Cardiac septum (tissue), 1 donor: ENCODE measurements at regions not wholly inside any gene's neighbourhood (a gene's known extent, or its start where the extent isn't known, plus 50 kb on each side); places are given as distances from the start of the nearest gene placed in this dataset.

ENCODE experiments used
- DNase-seq: peaks from one replicate; pipeline ENCODE4 v3.0.0-alpha.2; 2020; ENCODE audit warnings: low spot score
- intact Hi-C: fragments of 100-400 bp; cut with DNase I; formaldehyde crosslinking; loops from one replicate; pipeline ENCODE4 v1.14.0; 2022
- donor health status: DM: no; HTN: no; CAD: no.

DNA sequence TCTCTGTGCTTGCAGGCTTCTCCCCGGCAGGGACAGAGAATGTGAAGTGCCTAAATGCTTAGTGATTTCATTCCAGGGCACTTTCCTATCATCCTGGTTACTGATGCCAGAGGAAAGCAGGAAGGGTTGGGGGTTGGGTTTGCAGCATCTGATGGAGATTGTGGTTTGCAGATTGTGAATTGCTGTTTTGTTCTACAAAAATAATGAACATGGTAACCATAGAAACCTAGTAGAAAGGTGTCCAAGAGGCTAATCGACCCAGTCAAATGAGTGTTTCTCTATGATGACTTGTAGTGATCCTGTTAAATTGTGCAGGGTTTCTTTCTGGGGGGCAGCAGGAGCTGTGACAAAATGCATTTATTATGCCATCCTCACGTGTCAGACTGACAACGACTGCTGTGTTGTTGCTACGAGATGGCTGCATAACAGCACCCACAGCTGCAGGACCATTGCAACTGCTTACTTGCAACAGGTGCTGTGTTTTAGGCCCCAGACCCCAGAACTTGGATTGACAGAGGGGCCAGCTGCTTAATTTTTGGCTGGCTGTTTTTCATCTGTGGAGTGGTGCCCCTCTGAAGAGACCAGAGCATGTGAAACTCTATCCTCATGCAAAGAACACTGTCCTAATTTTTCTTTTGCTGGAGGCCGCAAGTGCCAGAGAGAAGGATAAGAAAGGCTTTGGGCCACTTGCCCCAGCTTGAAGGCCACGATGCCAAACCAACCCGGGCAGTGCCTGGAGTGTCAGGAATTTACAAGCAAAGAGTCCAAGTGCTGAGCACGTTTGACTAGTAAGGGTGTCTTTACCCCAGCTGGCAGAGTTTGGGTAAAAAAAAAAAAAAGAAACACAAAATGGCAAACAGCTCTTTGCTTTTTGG is 397.8 kb downstream of the GADD45G start:
- DNase-seq = no peak
- intact Hi-C loops = loop anchor here (5.0 kb wide), 1 partner anchor 130 kb away; no protein-coding TSS in a partner anchor

DNA sequence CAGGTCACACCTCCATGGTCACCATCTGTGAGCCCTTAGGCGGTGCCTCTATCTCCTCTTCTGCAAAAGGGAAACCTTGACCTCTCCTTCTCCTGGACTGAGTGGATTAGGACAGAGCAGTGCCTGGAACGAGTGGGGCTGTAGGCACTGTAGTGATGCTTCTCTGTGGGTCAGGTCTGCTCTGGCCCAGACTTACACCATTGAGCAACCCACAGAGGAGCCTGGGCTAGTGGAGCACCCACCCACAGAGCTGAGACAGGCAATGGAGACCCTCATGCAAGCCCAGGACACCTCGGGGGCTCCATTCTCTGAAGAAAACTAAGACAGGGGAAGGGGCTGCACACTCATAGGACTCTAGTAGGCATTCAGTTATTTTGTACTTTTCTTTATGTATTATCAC is 400.6 kb downstream of the GADD45G start:
- peak; percentile 27 for DNase-seq
- intact Hi-C loops = no loop called here

DNA sequence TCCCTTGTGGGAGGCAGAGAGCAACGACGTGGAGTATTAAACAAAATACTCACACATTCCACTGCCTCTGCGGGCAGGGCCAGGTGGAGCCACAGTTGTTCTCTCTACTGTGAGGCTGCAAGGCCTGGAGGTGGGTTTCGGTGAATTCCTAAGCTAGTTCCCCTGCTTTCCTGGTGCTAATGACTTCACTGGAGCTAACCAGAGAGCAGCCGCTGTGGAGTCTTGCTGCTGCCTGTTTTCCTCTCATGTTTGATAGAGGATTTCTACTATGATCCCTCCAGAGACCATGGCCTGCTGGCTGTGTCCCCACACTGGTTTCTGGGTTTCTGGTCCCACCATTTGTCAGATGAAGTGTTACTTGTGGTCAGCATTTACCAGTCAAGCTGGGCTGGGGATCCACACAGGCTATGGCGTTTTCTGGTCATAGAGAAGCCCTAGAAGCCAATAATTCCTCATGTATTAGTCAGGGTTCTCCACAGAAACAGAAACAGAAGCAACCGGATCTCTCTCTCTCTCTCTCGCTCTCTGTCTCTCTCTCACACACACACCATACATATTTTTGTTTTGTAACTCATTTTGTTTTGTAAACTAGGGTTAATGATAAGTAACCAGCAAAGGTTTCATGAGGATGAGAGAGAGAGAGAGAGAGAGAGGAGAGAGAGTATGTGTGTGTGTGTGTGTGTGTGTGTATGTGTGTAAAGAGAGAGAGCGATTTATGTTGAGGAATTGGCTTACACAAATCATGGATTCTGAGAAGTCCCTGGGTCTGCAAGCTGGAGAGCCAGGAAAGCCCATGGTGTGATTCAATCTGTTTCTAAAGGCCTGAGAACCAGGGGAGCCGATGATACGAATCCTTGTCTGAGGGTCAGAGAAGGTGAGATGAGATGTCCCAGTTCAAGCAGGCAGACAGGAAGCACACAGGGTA is 403.0 kb downstream of the GADD45G start:
- DNase-seq = no peak
- intact Hi-C loops = no loop called here

DNA sequence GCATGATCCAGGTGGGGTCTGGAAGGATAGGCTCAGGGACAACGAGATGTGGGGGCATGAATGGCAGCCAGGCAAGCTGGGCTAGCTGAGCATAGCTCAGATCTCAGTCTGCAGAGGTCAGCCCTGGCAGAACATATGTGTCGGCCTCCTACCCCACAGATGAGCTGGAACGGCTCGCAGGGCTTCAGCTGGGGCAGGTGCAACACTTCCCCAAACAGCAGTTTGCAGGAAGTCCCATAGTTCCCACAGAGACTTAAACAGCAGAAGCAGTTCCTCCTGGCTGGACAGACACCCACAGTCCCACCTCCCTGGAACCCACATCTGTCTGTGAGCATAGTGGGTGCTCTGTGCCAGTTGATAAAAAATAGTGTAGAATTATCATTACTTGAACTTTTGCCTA is 404.6 kb downstream of the GADD45G start:
- DNase-seq = peak; percentile 82
- intact Hi-C loops = no loop called here

DNA sequence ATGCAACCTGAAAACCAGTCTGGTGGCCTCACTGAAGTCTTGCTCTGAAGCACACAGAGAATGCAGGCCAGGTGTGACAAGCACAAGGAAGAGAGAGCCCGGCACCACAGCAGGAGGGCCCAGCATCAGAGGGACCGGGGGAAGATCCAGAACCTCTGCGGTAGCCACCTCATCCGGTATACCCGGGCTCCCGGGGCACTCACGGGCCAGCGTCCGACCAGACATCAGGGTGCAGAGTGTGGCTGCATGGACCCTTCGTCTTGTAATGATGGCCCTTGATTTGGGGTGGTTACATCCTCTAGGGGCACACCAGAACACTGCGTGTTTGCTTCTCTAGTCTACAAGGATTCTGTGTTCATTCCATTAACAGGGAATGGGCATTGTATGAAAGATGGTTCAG is 406.0 kb downstream of the GADD45G start:
- DNase-seq = peak; percentile 39
- intact Hi-C loops = no loop called here

DNA sequence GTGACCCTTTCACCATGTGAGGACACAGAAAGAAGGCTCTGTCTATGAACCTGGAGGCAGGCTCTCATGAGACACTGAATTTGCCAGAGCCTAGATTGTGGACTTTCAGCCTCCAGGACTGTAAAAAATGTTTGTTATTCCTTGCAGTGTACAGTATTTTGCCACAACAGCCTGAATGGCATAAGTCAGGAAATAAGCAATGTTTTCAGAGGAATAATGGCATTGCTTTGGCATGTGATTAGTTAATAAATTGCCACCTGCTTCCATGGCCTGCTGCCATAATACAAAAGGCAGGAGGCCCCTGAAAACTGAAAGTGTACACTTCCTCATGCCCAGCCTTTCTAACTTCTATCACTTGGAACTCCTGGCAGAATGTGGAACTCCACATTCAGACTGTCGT is 408.1 kb downstream of the GADD45G start:
- DNase-seq = peak; percentile 12
- intact Hi-C loops = no loop called here

DNA sequence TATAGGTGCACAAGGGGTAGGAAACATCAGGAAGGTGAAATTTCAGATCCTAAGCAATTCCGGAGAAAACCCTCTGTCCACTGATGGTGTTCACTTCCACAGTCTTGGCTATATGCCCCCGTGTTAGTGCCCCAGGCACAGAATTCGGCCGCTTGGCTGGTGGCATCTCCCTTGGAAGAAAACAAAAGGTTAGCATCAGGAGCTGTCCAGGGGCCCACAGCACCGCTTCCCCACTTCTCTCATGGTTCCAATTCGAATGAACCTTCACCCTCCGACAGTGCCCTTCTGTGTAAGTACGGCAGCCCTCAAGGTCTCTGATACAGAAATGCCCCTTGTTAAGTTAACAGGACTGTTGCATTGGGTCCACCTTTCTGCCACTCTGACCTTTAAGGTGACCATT is 409.0 kb downstream of the GADD45G start:
- DNase-seq = peak; percentile 70
- intact Hi-C loops = no loop called here

DNA sequence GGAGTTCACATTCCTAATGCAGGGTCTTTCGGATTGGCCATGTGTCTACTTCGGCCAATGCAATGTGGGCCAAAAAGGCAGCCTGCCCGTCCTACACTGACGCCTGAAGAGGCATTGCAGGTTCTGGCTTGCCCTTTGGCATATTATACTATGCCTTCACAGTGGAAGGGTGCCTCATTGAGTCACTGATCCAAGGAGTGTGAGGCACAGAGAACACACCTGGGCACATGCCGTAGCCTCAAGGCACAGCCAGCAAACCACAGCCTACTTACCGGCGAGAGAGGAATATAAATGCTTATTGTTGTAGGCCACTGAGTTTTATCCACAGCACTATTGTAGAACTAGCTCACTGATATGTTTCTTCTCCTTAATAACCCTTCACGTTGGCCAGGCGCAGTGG is 409.6 kb downstream of the GADD45G start:
- intact Hi-C loops = no loop called here
- peak; percentile 6 for DNase-seq

DNA sequence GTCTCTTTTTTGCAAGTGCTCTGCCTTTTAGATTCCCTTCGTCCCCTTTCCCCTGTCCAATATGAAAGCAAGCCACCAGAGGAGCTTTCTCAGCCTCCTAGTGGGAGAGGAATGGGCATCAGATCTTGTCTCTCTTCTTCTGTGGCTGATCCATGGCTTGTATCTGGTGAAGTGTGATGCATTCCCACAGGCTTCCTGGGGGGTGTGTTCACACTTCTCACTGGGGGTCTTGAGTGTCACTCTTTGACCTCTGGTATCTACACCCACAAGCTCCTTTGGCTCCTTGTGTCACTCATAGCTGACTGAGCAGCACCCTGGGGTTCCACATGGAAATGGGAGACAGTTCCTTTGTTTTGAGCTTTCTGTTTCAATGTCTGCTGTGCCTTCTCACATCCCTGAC is 411.5 kb downstream of the GADD45G start:
- intact Hi-C loops = no loop called here
- DNase-seq = peak; percentile 26

DNA sequence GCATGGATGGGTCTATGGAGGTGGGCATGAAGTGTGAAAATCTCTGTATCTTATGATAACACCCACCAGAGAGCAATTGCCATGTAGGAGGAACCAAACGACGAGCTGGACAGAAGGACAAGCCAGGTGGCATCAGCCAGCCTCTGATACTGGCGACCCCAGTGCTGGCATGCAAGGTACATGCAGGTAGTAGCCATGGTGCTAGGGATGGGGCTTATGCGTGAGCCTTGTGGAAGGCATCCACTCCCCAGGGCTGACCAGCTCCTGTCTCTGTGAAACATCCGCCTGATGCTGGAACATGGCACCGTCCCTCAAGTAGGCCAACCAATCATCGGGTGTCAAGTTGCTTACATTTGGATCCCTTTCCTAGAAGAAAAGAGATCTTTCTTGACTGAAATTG is 412.9 kb downstream of the GADD45G start:
- intact Hi-C loops = no loop called here
- DNase-seq = peak; percentile 39

DNA sequence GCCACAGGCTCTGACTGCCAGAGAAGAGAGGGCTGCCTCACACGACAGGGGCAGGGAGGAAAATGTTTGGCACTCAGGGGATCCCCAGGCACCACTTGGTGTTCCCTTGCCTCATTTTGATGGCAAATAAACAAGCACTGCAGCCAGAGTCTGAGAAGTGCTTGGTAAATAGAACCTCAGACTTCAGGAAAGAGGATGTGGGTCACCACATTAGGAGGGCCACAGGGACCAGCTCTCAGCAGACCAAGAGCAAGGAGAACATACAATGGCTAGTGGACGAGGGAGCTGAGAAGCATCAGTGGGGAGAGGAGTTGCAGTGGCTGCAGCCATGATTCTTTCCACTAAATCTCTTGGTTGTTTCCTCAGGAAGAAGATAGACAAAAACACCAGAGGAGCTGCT is 413.9 kb downstream of the GADD45G start:
- intact Hi-C loops = no loop called here
- peak; percentile 27 for DNase-seq

DNA sequence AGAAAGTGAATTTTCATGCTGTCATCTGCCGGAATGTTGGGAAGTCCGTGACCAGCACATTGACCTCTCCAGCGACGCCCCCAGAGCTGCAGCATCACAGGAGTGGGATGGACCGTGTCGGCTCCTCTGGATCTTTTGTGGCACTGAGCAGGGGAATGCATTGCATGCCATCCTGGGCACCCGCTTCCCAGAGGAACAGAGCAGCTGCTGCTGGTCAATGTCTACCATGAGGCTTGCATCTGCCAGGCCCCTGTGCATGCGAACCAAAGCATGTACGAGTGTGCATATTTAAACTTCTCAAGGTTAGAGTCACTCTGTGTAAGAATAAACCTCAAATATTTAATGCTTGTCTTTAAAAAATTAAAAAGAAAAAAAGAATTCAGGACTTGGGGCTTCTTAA is 414.8 kb downstream of the GADD45G start:
- DNase-seq = peak; percentile 31
- intact Hi-C loops = no loop called here

DNA sequence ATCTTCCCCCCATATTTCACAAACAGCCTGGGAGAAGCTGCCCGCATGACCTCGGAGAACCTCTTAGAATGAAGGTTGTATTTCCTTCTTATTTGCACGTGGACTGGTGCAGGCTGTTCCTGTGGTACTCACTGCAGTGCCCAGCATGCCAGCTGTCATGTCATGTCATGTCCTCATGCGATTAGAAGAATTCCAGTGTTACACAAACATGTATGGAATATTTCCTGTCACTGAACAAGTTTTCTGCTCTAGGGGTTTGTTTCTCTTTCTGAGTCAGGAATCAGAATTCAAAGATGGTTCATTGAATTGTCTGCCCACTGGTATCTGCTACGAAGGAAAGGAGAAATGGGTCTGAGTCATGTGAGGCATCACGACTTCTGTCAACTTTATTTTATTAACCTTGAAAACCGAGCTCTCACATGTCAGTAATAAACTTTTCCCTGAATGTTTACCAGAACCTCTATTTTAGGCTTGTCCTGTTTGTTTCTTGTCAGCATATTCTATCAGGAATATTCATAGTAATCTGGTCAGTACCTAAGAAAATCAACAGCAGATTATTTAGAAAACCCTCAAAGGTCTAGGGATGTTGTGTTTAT is 415.6 kb downstream of the GADD45G start:
- no peak for DNase-seq
- intact Hi-C loops = no loop called here

DNA sequence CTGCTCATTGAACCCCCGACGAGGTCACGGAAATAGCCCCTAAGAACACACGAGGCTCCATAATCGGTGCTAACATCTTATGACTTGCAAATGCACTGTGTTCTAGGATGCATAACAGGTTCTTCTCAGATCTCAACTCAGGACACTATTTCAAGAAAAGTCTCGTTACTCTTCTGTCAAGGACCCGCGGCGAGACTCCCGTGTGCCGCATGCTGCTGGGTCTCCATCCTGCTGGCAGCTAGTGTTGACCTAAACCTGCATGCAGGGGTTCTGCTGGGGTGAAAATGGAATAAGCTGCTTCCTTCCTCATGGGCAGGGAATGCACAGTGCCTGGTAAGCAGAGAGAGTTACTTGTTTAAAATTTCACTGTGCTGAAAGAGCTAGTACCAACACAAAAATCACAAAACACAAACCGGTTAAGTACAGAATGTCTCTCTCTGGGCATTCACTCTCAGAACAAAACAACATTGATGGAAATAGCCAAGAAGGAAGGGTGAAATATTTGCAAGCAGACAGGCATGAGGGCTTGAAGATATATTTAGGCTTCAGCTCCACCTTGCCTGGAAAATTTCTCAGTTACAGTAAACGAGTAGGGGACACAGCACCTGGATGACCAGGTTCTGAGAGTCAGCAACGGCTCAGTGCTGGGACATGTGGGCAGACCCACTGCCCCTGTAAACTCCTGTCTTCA is 416.5 kb downstream of the GADD45G start:
- peak; percentile 44 for DNase-seq

DNA sequence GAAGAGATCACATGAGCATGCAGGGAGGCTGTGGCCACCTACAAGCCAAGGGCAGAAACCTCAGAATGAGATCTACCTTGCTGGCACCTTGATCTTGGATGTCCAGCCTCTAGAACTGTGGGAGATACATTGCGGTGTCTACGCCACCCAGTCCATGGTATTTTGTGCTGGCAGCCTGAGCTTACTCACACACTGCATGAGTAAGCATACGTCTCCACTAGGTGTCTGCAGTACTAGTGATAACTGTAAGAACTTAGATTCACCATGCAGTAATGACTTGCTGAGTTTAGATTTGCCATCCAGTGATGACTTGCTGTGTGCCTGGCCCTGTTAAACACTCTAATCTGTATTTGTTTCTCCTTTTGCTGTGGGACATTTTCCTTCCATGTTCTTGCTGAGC is 417.7 kb downstream of the GADD45G start:
- intact Hi-C loops = no loop called here
- DNase-seq = peak; percentile 35

More for the DNA sequence above, 416.5 kb downstream of the GADD45G start:
- intact Hi-C loops = no loop called here

DNA sequence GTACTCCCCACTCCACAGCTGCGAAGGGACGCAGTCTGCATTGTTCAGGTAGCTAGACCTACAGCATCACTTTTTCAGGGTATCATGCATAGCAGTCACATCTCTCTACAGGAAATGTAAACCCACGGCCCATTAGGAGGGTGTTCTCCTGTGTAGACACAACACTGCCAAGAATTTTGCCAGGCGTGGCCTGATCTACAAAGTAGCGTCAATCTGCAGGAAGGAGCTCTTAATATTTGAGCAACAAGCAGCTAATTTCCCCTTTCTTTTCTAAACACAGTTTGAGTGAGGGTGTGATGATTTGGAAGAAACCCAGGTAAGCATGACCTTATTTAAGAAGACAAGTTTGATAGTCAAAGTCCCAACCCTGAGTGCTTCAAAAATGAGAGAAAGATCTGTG is 419.0 kb downstream of the GADD45G start:
- no peak for DNase-seq
- intact Hi-C loops = no loop called here

DNA sequence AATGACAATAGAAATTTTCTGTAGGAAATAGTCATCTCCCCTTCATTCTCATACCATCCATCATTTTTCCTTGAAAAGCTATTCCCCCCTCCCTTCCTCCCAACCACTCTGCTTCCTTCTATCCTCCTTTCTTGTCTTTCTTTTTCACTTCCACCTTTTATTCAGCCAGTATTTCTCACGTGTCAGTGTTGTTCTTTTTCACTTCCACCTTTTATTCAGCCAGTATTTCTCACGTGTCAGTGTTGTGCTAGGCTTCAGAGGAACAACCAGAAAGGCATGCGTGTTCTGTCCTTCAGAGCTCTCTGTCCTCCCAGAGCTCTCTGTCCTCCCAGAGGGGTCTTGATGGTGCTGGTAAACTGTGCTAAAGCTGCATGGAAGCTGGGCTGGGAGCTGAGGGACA is 419.6 kb downstream of the GADD45G start:
- intact Hi-C loops = no loop called here

DNA sequence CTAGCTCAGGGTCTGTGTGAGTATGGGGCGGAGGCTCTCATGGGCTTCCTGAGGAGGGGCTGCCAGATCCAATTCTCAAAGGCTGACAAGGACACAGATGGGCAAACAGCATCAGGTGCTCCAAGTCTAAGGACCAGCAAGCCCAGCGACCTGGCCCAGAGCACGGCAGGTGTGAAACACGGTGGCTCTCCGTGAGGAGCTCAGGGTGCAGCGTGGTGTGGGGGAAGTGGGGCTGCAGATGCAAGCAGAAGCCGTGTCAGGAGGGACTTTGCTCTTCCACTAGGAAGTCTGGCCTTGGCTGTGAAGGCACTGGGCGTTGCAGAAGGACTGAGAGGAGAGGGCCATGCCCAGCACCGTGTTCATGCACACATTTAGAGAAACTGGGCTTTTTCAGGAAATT is 420.0 kb downstream of the GADD45G start:
- no peak for DNase-seq
- intact Hi-C loops = no loop called here

More for the DNA sequence above, 419.6 kb downstream of the GADD45G start:
- DNase-seq = no peak

DNA sequence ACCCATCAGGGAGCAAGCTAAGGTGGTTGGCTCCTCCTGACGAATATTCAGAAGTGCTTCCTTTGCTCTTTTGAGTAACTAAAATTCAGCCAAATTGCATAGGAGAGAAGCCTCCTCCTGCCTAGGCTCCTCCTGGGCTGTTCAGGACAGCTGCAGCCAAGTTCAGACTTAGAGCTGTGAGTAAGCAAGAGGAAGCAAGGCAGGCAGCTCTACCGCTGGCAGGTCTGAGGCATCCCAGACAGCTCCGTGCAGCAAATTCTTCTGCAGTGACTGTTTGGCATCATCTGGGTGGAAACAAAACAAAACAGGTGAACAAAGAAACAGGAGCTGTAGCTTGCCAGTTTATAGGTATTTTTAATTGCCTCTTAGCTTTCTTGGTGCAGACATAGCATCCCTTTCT is 421.0 kb downstream of the GADD45G start:
- DNase-seq = no peak
- intact Hi-C loops = no loop called here
